CD4-positive, alpha-beta T cell (primary cell): ENCODE measurements at regions not wholly inside any gene's neighbourhood (a gene's known extent, or its start where the extent isn't known, plus 50 kb on each side); places are given as distances from the start of the nearest gene placed in this dataset.

ENCODE experiments used
- ATAC-seq: fragments of 200-7000 bp; cut with Tn5 transposase; one replicate; pipeline ENCODE4 v1.10.0; 2022; ENCODE audit warnings: mild to moderate bottlenecking; ENCODE audit not compliant: poor library complexity
- CTCF ChIA-PET: fragments of 350-600 bp; sonication (Branson Sonifier 250); formaldehyde crosslinking; loops from one replicate; lab custom pipeline; 2021; ENCODE audit warnings: antibody characterized with exemption, inconsistent platforms; lab: Charles Lee
- POLR2A ChIA-PET: fragments of 350-600 bp; sonication (Branson Sonifier 250); formaldehyde crosslinking; loops from one replicate; lab custom pipeline; 2021; ENCODE audit warnings: antibody characterized with exemption, inconsistent platforms; lab: Charles Lee
- DNase-seq, 14 experiments: peaks; one replicate each; pipeline ENCODE4 v3.0.0-alpha.2; 2013 to 2020; ENCODE audit warnings: mixed read lengths in 2 of 14
- H3K27ac ChIP-seq, 2 donors: one replicate each; pipeline versions ENCODE4 v1.5.1 to v1.7.0; 2013; ENCODE audit warnings: low read length in 2 of 2, low read depth in 1 of 2, mild to moderate bottlenecking in 1 of 2
- H3K27me3 ChIP-seq, 2 experiments: 1 replicate in 1 of 2; 2 replicates in 1 of 2; pipeline versions ENCODE4 v1.6.1 to v1.7.0; 2013; ENCODE audit warnings: low read length in 2 of 2, control low read depth in 1 of 2, mild to moderate bottlenecking in 1 of 2, moderate library complexity in 1 of 2; ENCODE audit not compliant: insufficient read depth in 2 of 2, control insufficient read depth in 1 of 2
- H3K36me3 ChIP-seq: one replicate; pipeline ENCODE4 v1.6.1; 2013; ENCODE audit warnings: low read length, control low read depth; ENCODE audit not compliant: insufficient read depth
- H3K4me1 ChIP-seq: one replicate; pipeline ENCODE4 v1.6.1; 2013; ENCODE audit warnings: low read length, control low read depth; ENCODE audit not compliant: insufficient read depth
- H3K4me3 ChIP-seq: one replicate; pipeline ENCODE4 v1.5.1; 2013; ENCODE audit warnings: mild to moderate bottlenecking, low read length, moderate library complexity
- H3K9me3 ChIP-seq, 2 experiments: 1 replicate in 1 of 2; 2 replicates in 1 of 2; pipeline versions ENCODE4 v1.6.1 to v1.7.0; 2013; ENCODE audit warnings: low read length in 2 of 2, mild to moderate bottlenecking in 2 of 2, control low read depth in 1 of 2, moderate library complexity in 1 of 2; ENCODE audit not compliant: control insufficient read depth in 1 of 2, insufficient read depth in 1 of 2
- H3K27ac Mint-ChIP-seq: one replicate; pipeline ENCODE4 v1.8.0; 2020; ENCODE audit warnings: mixed read lengths
- H3K27me3 Mint-ChIP-seq: one replicate; pipeline ENCODE4 v1.8.0; 2021; ENCODE audit warnings: mixed read lengths
- H3K36me3 Mint-ChIP-seq: one replicate; pipeline ENCODE4 v1.8.0; 2021; ENCODE audit warnings: low read depth, mixed read lengths
- H3K4me1 Mint-ChIP-seq: one replicate; pipeline ENCODE4 v1.8.0; 2021; ENCODE audit warnings: low read depth, mixed read lengths
- H3K4me3 Mint-ChIP-seq: one replicate; pipeline ENCODE4 v1.8.0; 2020; ENCODE audit warnings: mild to moderate bottlenecking, mixed read lengths
- H3K9me3 Mint-ChIP-seq: one replicate; pipeline ENCODE4 v1.8.0; 2020; ENCODE audit warnings: mixed read lengths
- CTCF ChIP-seq: fragments of 200-600 bp; IDR thresholded peaks from one replicate; pipeline ENCODE4 v1.8.0; 2022; ENCODE audit warnings: antibody characterized with exemption, mild to moderate bottlenecking
- intact Hi-C, 2 experiments: fragments of 100-400 bp; cut with DNase I in 1 of 2; cut with micrococcal nuclease in 1 of 2; formaldehyde crosslinking; loops; one replicate each; pipeline versions ENCODE4 v1.15.1 to v1.9.0; 2023 to 2025; cut with DNase I, micrococcal nuclease

GRCh38 chr4:128658214-128658631, 151.3 kb upstream of the JADE1 start:
- no peaks in the 10 kb centered on the region for H3K36me3 ChIP-seq
- intact Hi-C loops: no loop called here
- no peak overlapping the region for H3K27ac ChIP-seq
- ChIA-PET POLR2A (no interaction called here), CTCF (no interaction called here)
- TF ChIP-seq CTCF: no peak
- H3K9me3 ChIP-seq: no peaks in the 10 kb centered on the region
- peaks cover 6% of the 10 kb centered on the region for H3K4me1 ChIP-seq
- DNase-seq (no peak), ATAC-seq (no peak)
- no peak overlapping the region for H3K4me3 ChIP-seq
- no peak overlapping the region for H3K27ac Mint-ChIP-seq
- H3K27me3 Mint-ChIP-seq: no peaks in the 10 kb centered on the region
- H3K4me1 Mint-ChIP-seq: peaks cover 6% of the 10 kb centered on the region
- no peak overlapping the region for H3K4me3 Mint-ChIP-seq
- no peaks in the 10 kb centered on the region for H3K9me3 Mint-ChIP-seq
- no peaks in the 10 kb centered on the region for H3K36me3 Mint-ChIP-seq
- H3K27me3 ChIP-seq: no peaks in the 10 kb centered on the region

- intact Hi-C loops: no loop called here
- no peaks in the 10 kb centered on the region for H3K9me3 Mint-ChIP-seq
- DNase-seq: no peak
- no peak overlapping the region for H3K27ac Mint-ChIP-seq
- Histone ChIP-seq H3K27ac (no peak overlapping the region), H3K9me3 (no peaks in the 10 kb centered on the region), H3K36me3 (no peaks in the 10 kb centered on the region), H3K4me3 (no peak overlapping the region), H3K27me3 (no peaks in the 10 kb centered on the region), H3K4me1 (peaks cover under 1% of the 10 kb centered on the region)
- ATAC-seq: no peak
- TF ChIP-seq CTCF: no peak
- ChIA-PET POLR2A (no interaction called here), CTCF (no interaction called here)
- H3K36me3 Mint-ChIP-seq: no peaks in the 10 kb centered on the region
- H3K27me3 Mint-ChIP-seq: no peaks in the 10 kb centered on the region
- H3K4me3 Mint-ChIP-seq: no peak overlapping the region
- peaks cover under 1% of the 10 kb centered on the region for H3K4me1 Mint-ChIP-seq
These were observed 151.9 kb upstream of the JADE1 start for GRCh38 chr4:128657638-128658037.

GRCh38 chr4:128654465-128654864, 155.0 kb upstream of the JADE1 start:
- intact Hi-C loops: no loop called here
- no peaks in the 10 kb centered on the region for H3K9me3 Mint-ChIP-seq
- no peaks in the 10 kb centered on the region for H3K27me3 Mint-ChIP-seq
- Histone ChIP-seq H3K9me3 (no peaks in the 10 kb centered on the region), H3K4me3 (no peak overlapping the region), H3K27ac (no peak overlapping the region), H3K4me1 (no peaks in the 10 kb centered on the region), H3K27me3 (no peaks in the 10 kb centered on the region), H3K36me3 (no peaks in the 10 kb centered on the region)
- DNase-seq (no peak), ATAC-seq (no peak)
- no peak overlapping the region for H3K27ac Mint-ChIP-seq
- H3K4me1 Mint-ChIP-seq: no peaks in the 10 kb centered on the region
- no peaks in the 10 kb centered on the region for H3K36me3 Mint-ChIP-seq
- TF ChIP-seq CTCF: no peak
- CTCF ChIA-PET: no interaction called here
- POLR2A ChIA-PET: no interaction called here
- no peak overlapping the region for H3K4me3 Mint-ChIP-seq
